Osteoblast (primary cell): ENCODE measurements at regions not wholly inside any gene's neighbourhood (a gene's known extent, or its start where the extent isn't known, plus 50 kb on each side); places are given as distances from the start of the nearest gene placed in this dataset.

ENCODE experiments used
- DNase-seq: peaks from one replicate; pipeline ENCODE4 v3.0.0; 2011; ENCODE audit warnings: low spot score, mixed read lengths; ENCODE audit not compliant: insufficient read length; ENCODE audit errors: missing footprints
- H2AFZ ChIP-seq: 2 replicates; pipeline ENCODE4 v1.6.0; 2011; ENCODE audit warnings: mild to moderate bottlenecking, low read length
- H3K27ac ChIP-seq: 2 replicates; pipeline ENCODE4 v1.5.1; 2011; ENCODE audit warnings: mild to moderate bottlenecking, low read depth, low read length, moderate library complexity
- H3K27me3 ChIP-seq: 2 replicates; pipeline ENCODE4 v1.6.0; 2012; ENCODE audit warnings: mild to moderate bottlenecking, control low read depth, inconsistent platforms, low read length, moderate library complexity; ENCODE audit not compliant: insufficient read depth
- H3K36me3 ChIP-seq: 2 replicates; pipeline ENCODE4 v1.5.1; 2011; ENCODE audit warnings: mild to moderate bottlenecking, low read length, control low read depth, moderate library complexity; ENCODE audit not compliant: insufficient read depth
- H3K4me1 ChIP-seq: 2 replicates; pipeline ENCODE4 v1.5.1; 2011; ENCODE audit warnings: mild to moderate bottlenecking, low read length, control low read depth, moderate library complexity; ENCODE audit not compliant: insufficient read depth
- H3K4me2 ChIP-seq: 2 replicates; pipeline ENCODE4 v1.6.0; 2011; ENCODE audit warnings: mild to moderate bottlenecking, low read length; ENCODE audit not compliant: insufficient read depth
- H3K4me3 ChIP-seq: fragments of 200-600 bp; sonication (generic); 3 replicates; pipeline ENCODE4 v1.5.1; 2012; ENCODE audit warnings: mild to moderate bottlenecking, low read length, inconsistent platforms; ENCODE audit not compliant: insufficient read depth
- H3K79me2 ChIP-seq: 2 replicates; pipeline ENCODE4 v1.6.0; 2012; ENCODE audit warnings: mild to moderate bottlenecking, low read length, control low read depth, inconsistent platforms; ENCODE audit not compliant: insufficient read depth
- H3K9me3 ChIP-seq: 2 replicates; pipeline ENCODE4 v1.5.1; 2011; ENCODE audit warnings: low read depth, low read length, control low read depth
- H4K20me1 ChIP-seq: 2 replicates; pipeline ENCODE4 v1.6.0; 2012; ENCODE audit warnings: mild to moderate bottlenecking, low read length, control low read depth; ENCODE audit not compliant: insufficient read depth
- CTCF ChIP-seq: IDR thresholded peaks from 2 replicates; pipeline ENCODE4 v1.5.1; 2011; ENCODE audit warnings: mild to moderate bottlenecking, low read depth, low read length, moderate library complexity; ENCODE audit errors: extremely low read depth

GRCh38 chr18:68498636-68499035 is 216.3 kb downstream of the TMX3 start:
- Histone ChIP-seq H3K4me3 (no peak overlapping the region), H2AFZ (no peak overlapping the region), H3K9me3 (no peaks in the 10 kb centered on the region), H3K79me2 (no peaks in the 10 kb centered on the region), H4K20me1 (no peaks in the 10 kb centered on the region), H3K4me2 (no peak overlapping the region), H3K4me1 (peaks cover 5% of the 10 kb centered on the region), H3K27me3 (no peaks in the 10 kb centered on the region), H3K36me3 (no peaks in the 10 kb centered on the region), H3K27ac (no peak overlapping the region)
- no peak for DNase-seq
- TF ChIP-seq CTCF, result no peak

DNA sequence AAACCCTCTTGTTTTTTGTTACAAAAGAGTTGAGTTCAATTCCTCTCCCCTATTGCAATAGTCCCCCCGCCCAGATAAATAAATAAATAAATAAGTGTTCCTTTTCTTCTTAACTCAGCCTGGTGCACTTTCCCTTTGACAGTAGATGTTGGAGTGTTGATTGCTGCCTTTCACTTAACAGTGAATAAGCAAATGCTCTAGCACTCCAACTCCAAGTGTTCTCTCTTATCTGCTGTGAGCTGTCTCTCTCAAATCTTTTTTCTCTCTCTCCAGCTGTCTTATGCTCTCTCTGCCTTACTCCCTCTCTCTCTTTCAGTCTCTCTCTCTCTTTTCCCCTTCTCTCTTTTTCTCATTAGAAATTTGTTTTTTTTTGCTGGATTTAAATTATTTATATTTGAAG is 216.7 kb downstream of the TMX3 start:
- DNase-seq, result no peak
- Histone ChIP-seq H3K27me3 (no peaks in the 10 kb centered on the region), H3K9me3 (no peaks in the 10 kb centered on the region), H3K27ac (no peak overlapping the region), H3K4me3 (no peak overlapping the region), H3K79me2 (no peaks in the 10 kb centered on the region), H3K36me3 (no peaks in the 10 kb centered on the region), H3K4me1 (peaks cover 5% of the 10 kb centered on the region), H3K4me2 (no peak overlapping the region), H4K20me1 (no peaks in the 10 kb centered on the region), H2AFZ (no peak overlapping the region)
- no peak for TF ChIP-seq CTCF

DNA sequence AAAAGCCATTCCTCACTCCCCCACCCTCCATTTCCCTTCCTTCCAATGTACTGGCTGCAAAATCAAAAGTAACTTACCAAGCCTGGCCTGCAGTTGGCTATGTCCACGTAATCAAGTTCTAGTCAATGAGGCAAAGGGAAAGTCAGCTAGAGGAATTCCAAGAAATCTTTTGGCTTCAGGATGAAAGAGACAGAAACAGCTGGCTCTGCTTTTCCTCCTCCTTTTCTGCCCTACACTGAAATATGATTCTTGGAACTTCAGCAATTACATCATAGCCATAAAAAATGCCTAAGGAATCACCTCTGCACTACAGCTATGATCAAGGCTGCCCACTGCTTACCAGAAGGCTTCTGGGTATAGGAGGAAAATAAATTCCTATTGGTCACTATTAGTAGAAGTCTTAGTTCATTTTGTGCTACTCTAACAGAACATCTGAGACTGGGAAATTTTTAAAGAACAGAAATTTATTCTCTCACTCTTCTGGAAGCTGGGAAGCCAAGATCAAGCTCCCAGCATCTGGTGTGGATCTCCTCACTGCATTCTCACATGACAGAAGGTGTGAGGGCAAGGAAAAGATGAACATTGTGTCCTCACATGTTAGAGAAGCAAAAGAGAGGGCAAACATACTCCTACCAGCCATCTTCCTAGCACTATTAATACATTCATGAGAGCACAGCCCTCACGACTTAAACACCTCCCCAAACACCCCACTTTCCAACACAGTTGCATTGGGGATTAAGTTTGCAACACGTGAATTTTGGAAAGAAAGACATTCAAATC is 219.9 kb downstream of the TMX3 start:
- H3K4me3 ChIP-seq, result no peak overlapping the region
- no peaks in the 10 kb centered on the region for H3K27me3 ChIP-seq
- H4K20me1 ChIP-seq, result no peaks in the 10 kb centered on the region
- peak overlapping the region; percentile 26 for H2AFZ ChIP-seq
- no peak overlapping the region for H3K4me2 ChIP-seq
- no peaks in the 10 kb centered on the region for H3K36me3 ChIP-seq
- H3K79me2 ChIP-seq, result no peaks in the 10 kb centered on the region
- H3K4me1 ChIP-seq, result peaks cover 5% of the 10 kb centered on the region
- DNase-seq, result peak; percentile 65
- no peaks in the 10 kb centered on the region for H3K9me3 ChIP-seq
- no peak for TF ChIP-seq CTCF
- H3K27ac ChIP-seq, result peak overlapping the region; percentile 29

DNA sequence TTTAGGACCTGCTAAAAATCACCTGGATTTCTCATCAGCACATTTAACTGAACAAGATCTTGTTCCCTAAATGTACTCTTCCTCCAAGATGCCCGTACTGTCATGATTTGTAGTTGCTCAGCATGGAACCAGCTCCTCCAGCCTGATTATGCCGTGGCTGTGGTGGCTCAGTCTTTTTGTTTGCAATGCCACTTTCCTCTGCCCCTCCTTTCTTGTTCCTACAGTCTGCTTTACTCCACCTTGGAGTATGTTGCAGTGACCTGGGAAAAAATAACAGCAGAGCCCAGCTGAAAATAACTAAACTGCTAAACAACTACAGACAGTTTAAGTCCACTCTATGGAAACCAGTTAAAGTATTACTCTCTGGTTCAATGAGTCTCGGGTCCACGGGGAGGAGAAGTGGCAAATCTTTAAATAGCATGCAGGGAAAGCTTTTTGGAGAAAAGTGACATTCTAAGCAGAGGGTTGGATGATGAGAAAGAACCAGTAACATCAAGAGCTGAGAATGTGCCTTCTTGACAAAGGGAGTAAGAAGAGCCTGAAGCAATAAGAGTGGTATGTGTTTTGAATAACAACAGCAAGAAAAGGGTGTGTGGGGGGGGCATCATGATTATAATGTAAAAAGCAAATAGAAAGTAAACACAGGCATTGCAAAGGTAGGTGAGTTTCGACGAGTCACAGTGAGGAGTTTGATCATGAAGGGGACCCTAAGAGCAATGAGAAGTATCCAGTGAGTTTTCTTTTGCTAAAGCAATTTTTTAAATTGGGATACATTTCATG is 225.7 kb downstream of the TMX3 start:
- Histone ChIP-seq H3K4me1 (no peaks in the 10 kb centered on the region), H3K36me3 (no peaks in the 10 kb centered on the region), H2AFZ (peak overlapping the region; percentile 65), H4K20me1 (no peaks in the 10 kb centered on the region), H3K27me3 (no peaks in the 10 kb centered on the region), H3K4me3 (no peak overlapping the region), H3K27ac (no peak overlapping the region), H3K4me2 (peak overlapping the region; percentile 7), H3K9me3 (no peaks in the 10 kb centered on the region), H3K79me2 (no peaks in the 10 kb centered on the region)
- DNase-seq, result peak; percentile 6
- no peak for TF ChIP-seq CTCF
